HG02678 (cell line): ENCODE measurements at regions not wholly inside any gene's neighbourhood (a gene's known extent, or its start where the extent isn't known, plus 50 kb on each side); places are given as distances from the start of the nearest gene placed in this dataset.
"Not testable (repeated sequence)": the region's sequence is repeated elsewhere in the genome, so short reads cannot be mapped to it uniquely, and the experiment has no call there.

Experiments used
- ATAC-seq: cut with Tn5 transposase; IDR thresholded peaks from one replicate; pipeline ENCODE4 v1.9.1; 2021; ENCODE audit warnings: mild to moderate bottlenecking, moderate library complexity; ENCODE audit not compliant: unreplicated experiment

DNA sequence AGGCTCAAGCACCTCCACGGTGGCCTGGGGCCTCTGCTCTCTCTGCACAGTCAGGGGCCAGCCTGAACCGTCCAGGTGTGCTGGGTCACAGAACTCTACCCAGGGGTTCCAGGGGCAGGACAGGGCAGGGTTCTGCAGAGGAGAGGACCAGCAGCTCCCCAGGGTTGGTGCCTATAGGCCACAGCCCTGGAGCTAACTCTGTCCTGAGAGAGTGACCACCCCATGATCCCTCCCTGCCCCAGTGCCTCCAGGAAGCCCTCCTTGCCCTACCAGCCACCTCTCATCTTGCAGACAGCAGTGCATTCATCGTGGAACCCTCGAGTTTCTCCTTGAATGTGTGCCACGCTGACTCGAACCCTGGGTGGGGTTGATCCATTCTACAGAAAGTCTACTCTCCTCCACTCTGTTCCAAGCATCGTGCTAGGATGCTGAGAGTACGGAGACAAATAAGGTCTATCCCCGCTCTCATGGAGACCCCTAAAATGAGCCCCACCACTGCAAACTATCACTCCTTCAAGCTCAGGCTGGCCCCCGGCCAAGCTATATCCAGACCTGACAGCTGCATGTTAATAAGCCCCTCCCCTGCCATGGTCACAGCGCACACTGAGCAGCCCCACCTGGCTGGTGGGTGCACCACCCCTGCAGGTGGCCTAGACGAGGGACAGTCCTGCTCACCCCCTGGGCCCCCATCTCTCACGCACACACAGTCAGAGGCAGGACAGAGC lies 138.1 kb upstream of the FOXD4L5 start:
- not testable (repeated sequence) for ATAC-seq

DNA sequence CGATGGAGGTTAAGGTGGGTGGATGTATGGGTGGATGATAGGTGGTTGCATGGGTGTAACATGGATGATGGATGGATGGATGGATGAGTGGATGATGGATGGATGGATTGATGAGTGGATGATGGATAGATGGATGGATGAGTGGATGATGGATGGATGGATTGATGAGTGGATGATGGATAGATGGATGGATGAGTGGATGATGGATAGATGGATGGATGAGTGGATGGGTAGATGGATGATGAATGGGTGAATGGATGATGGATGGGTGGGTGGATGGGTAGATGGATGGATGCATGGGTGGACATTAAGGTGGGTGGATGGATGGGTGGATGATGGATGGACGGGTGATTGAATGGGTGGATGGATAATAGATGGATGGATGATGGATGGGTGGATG lies 136.5 kb upstream of the FOXD4L5 start:
- not testable (repeated sequence) for ATAC-seq

DNA sequence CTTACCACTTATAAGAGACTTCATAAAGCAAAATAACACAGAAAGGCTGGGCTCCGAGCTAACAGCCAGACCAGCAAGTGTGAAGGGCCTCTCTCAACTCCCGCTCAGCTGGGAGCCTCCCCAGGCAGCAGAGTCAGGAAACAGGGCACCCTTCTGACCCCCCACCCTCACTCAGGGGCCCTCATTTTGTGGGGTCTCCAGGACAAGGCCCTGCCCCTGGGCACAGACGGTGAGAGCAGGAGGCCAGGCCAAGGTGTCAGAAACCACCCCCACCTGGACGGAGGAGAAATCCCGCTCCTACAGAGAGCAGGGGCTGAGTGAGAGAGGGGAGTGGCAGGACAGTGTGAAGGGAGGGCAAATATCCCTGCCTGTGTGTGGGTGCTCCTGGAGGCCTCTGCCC lies 135.8 kb upstream of the FOXD4L5 start:
- ATAC-seq: no peak

DNA sequence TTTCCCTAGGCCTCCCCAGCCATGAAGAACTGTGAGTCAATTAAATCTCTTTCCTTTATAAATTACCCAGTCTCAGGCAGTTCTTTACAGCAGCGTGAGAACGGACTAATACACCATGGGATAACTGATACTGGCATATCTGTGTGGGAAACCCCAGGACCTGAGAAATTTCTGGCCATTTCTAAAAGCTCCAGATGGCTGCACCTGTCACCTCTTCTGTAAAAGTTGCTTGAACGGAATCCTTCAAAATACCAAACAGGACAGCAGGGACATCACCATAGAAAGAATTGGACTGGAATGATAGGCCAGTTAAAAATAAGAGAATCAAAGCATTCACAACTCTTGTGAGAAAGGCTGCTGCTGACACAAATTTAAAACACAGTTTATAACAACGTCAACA lies 134.0 kb upstream of the FOXD4L5 start:
- not testable (repeated sequence) for ATAC-seq

DNA sequence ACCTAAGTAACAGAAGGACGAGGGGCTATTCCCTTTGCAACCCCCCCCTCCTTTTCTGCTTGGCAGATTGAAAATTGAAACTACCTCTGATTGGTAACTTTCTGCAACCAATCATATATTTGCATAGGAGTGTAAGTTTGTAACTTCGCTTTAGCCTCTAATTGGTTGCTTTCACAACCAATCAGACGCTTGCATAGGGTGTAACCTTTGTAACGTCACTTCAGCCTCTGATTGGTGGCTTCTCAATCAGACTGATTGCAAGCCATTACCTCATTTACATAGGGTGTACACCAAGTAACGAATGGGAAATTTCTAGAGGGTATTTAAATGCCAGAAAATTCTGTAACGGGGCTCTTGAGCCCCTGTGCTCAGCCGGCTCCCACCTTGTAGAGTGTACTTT lies 131.9 kb upstream of the FOXD4L5 start:
- ATAC-seq: not testable (repeated sequence)

DNA sequence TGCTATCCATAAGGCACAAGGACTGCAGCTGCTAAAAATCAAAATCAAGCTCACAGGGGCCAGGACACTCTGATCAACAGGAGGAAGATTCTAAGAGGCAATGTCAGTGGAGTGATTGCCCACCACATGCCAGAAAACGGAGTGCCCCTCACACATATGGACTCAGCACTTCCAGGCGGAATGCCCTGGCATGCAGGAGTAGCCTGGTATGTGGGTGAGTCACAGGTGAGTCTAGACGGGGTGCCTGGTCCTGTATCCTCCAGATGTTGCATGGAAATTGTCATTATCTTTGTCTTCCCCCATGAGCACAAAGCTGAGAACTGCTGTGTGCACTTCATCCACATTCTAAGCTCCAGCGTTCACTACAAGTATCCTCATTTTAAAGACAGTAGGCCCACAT lies 129.2 kb upstream of the FOXD4L5 start:
- ATAC-seq: not testable (repeated sequence)

DNA sequence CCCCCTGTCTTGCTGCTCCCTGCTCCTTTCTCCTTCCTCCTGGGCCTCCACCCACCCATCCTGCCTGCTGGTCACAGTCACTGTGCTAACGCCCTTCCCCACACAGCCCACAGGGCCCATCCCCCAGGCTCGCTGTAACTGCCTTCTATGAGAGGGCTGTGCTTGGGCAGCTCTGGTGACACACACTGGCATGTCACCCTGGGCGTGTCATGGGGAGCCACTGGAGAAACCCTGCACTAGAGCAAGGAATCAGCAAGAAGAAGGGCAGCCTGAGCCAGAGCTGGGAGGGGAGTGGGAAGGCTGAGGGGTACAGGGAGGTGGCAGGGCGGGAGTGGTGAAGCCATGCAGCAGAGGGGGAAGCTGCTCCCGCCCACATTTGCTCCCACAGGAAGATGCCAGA lies 128.4 kb upstream of the FOXD4L5 start:
- ATAC-seq: not testable (repeated sequence)

DNA sequence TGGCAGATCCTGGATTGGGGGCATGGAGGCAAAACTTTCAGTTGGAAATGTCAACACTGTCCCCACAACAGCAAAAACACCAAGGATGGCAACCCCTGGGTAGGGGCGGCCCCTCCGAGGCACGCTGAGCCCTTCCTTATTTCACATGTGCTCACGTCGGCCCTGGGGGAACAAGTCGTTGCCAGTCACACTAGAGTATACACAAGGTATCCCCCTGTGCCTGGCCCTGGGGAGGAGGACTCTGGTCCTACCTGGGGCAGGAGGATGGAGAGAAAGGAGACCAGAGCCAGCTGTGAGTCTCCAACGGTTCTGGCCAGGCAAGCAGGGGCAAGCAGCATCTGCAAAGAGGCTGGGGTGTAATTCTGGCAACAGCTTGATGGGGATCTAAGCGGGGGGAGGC lies 126.9 kb upstream of the FOXD4L5 start:
- ATAC-seq: no peak

DNA sequence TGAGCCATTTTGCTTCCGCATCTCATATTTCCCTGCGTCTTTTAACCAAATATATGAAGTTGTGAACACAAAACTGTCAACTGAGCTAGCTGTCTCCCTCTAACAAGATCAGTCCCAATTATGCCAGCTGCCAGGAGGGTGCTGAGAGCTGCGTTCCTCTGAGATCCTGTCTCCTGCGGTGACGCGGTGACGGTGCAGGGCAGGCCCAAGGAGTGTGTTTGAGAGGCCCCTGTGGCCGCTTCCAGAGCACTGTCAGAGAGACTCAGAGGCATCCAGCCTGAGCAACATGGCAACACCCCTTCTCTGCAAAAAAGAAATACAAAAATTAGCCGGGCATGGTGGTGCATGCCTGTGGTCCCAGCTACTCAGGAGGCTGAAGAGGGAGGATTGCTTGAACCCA lies 126.3 kb upstream of the FOXD4L5 start:
- ATAC-seq: no peak

DNA sequence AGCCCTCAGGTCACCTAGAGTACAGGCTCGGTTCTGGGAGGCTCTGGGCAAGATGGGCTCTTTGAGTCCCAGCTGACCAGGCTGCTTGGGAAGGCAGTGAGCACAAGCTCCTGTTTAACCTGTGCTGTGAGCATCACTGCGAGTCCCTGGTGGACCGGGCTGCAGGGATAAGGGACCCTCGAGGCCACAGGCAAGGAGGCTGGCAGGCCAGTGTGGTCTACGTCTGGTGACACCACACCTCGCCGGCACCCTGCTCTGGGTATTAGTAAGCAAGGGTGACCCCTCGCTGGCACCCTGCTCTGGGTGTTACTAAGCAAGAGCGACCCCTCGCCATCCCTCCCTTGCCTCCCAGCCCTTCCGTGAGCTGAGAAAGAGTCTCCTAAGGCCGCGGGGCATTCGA lies 125.9 kb upstream of the FOXD4L5 start:
- no peak for ATAC-seq

DNA sequence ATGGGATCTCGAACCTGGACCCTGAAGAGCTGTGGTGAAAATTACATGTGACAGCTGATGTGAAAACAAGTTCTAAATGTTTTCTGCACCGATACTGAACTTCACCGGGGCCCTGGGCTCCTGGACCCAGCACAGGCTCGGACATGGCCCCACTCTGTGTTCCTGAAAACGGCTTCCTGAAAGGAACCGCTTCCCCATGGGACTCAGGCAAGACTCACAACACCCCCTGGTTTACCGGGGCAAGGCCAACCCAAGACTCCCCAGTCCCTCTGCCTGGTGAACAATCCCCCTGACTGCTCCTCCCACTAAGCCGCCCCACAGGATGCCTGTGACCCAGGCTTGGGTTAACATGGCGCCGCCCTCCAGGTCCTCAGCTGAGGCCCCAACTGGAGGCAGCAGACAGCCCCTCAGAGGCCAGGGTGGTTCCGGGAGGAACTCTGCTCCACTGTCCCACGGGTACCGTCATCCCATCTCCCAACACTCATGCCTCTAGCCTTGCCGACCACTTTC lies 124.5 kb upstream of the FOXD4L5 start:
- no peak for ATAC-seq

DNA sequence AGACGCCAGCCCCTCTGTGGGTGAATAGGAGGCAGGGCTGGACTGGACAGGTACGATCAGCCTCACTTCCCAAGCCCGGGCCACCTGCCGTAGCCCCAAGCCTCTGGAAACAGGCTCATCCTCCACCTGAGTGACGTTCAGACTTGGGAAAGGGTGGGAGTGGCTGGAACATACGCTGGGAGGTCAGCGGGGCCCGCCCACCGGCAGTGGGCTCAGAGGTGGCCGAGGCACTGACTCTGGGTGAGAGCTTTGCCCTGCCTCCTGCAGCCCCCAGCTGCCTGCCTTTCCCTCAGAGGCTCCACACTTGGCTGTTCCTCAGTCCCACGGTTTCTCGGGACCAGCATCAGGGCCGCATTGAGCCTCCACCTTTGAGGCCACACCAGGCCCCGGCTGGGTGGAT lies 123.8 kb upstream of the FOXD4L5 start:
- ATAC-seq: not testable (repeated sequence)

DNA sequence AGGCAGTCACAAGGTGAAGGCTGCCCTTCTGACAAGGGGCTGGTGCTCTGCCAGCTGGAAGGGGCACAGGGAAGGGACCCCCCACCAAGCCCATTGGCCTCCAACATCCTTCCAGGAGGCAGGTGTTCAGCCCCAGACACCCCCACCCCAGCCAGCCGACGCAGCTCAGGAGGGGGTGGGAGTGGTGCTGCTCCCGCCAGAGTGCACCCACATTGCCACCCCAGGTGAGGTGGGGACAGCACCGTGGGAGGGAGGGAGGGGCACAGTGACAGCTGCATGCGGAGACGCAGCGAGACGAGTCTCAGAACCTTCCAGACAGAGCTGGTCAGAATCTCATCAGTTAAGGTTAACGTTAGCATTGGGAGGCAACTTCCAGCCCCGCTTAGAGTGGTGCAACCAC lies 121.6 kb upstream of the FOXD4L5 start:
- not testable (repeated sequence) for ATAC-seq

DNA sequence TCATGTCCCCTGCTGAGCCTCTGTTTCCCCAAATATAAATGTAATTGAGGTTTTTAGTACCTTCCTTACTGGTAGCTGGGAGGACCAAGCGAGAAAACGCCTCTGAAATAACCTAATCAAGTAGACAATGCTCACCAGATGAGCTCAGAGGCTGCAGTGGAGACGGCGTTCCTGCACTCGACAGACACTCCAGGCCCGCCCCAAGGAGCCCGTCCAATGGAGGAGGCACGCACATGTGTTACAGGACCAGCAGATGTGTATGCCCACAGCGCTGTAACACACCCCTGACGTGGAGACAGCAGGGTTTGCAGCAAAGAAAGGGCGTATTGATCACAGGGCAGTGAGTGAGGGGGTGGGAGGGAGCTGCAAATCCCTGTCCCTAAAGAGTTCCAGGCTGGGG lies 120.8 kb upstream of the FOXD4L5 start:
- ATAC-seq: not testable (repeated sequence)

DNA sequence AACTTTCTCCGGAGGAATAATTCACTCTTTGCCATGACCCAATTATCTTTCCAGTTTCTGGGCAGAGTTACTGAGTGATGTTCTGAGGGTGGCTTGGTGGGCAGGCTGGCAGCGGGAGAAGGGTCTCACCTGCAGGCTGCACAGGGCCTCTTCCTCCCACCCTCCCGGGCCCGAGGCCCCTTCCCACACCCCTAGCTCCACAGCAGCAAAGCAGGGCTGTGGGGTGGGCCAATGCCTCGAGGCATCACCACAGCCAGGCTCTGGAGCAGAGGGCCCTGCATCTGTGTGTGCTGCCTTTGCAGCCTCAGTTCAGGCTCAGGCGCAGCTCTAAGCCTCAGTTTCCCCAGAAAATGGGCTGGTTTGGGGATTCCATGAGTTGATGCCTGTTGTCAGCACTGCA lies 120.2 kb upstream of the FOXD4L5 start:
- ATAC-seq: no peak

DNA sequence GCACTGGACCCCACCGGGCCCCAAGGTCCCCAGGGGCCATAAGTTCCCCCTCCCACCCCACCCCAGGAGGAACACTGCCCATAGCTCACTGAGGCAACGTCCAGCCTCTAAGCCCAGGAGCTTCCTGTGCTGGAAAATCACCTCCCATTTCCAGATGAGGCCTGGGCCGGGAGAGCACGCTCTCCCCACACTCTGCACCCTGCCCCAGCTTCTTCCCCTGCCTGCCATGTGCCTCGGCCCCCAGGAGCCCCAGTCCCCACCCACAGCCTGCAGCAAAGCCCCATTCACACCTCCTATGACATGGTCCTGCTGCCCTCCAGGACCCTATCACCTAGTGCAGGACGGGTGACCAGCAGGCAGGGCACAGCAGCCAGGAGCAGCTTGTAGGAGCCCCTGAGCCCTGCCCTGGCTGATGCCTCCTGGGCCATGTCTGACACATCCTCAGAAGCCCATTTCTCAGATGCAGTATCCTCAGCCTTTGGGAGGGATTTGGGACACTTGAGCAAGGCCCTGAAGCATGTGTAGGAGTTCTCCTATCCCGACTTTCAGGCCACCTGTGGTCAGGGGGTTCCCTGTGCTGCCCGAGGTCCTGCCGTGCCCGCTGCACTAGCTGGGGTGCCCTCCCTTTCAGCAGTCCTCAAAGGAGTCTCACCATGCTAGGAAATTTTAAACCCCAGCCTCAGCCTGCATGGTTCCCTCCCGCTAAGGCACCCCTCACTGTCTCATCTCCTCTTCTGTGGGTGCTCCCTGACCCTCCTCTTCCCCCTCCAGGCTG lies 119.4 kb upstream of the FOXD4L5 start:
- no peak for ATAC-seq

DNA sequence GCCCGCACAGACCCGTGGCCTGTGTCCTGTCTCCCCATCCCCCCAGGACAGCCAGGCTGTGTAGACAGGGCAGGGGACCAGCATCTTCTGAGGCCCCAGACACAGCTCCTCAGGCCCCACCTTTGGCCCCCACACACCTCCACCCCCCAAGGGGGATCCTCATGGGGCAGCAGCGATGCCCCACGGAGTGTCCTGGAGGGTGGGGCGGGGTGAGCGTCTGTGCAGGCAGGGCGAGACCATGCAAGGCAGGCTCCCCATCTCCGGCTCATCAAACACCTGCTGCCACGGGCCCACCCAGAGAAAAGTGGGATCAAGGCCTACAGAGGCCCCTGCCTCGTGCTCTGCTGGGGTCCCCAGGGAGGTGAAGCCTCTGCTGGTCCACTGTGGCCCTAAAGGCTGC lies 118.7 kb upstream of the FOXD4L5 start:
- no peak for ATAC-seq

DNA sequence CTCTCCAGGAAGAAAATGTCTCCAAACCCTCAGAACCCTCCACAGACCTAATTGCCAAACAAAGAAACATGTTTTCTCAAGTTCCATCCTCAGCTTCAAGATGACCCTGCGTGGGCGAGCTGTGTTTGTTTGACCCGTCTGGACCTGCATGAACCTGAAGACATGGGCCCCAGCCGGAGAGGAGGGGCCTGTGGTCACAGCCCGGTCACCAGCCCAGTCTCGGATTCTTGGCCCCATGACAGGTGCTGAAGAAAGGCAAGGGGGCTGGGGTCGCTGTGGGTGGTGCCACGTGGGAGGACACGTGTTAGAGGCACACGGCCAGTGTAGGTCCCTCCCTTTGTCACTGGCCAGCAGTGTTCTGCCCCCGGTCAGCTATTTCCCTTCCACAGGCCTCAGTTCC lies 118.1 kb upstream of the FOXD4L5 start:
- ATAC-seq: not testable (repeated sequence)

DNA sequence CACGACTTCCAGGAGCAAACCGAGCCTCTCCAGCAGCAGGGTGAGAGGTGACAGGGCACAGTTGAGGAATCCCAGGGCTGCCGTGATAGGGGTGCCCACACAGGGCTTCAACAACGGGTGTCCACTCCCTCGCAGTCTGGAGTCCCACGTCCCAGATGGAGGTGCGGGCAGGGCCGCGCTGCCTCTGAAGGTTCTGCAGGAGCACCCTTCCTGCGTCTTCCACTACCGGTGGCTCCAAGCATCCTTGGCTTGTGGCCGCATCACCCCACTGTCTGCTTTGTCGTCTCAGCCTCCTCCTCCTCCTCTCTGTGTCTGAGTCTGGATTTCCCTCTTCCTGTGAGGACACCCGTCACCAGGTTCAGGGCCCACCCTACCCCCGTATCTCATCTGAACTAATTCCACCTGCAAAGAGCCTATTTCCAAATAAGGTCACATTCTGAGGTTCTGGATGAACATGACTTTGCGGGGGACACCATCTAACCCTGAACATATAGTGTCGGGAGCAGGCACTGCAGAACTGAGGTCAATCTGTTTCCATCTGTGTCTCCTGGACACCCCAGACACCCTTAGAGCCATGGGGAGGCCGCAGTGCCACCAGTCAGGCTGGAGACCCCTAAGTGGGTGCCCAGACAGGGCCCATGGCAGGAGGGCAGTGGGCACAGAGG lies 117.3 kb upstream of the FOXD4L5 start:
- not testable (repeated sequence) for ATAC-seq

DNA sequence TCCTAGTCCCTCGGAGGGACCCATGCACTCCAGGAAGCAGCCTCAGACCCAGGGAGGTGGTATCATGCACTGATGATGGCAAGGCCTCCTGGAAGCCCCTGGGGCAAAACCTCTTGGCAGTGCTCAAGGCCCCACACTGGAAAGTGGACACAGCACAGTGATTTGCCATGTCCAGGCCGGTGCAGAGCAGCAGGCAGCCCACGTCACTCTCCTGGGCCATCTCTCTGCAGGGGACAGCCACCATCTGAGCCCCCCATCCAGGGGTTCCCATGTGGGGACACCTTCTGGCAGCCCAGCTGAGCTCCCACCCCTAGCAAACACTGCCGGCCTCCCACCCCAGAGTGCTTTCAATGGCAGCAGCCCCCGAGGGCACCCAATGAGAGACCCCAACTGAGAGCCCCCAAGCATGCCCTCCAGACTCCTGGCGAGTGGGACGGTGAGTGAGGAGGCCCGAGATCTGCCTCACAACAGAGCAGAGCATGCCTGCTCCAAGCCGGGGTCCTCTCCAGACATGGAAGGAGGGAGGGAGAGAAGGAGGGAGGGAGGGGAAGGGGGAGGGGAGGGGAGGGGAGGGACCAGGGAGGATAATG lies 116.5 kb upstream of the FOXD4L5 start:
- not testable (repeated sequence) for ATAC-seq

DNA sequence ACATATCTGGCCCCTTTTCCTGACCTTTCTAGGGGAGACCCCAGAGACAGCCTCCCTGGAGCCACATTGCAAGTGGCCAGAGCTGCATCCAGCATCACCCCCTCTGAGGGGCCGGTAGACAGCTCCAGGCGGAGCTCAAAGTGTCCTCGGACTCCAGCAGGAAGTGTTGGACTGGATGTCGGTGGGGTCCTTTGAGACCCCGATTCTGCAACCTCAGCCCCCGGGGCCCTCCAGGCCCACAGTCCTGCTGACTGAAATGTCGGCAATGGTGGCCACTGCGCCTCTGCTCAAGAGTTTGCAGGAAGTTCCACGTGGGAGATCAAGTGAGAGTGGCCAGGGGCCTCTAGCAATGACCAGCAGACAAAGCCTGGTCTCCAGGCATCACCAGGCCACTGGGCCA lies 115.9 kb upstream of the FOXD4L5 start:
- no peak for ATAC-seq
